GM12892 (cell line): ENCODE measurements at regions not wholly inside any gene's neighbourhood (a gene's known extent, or its start where the extent isn't known, plus 50 kb on each side); places are given as distances from the start of the nearest gene placed in this dataset.

Experiments used
- POLR2A ChIP-seq: IDR thresholded peaks from 2 replicates; pipeline ENCODE4 v1.6.1; 2011; ENCODE audit warnings: low read depth, low read length, control low read depth
- POLR2AphosphoS5 ChIP-seq: IDR thresholded peaks from 2 replicates; pipeline ENCODE4 v1.6.1; 2011; ENCODE audit warnings: low read depth, low read length, control low read depth
- TAF1 ChIP-seq: IDR thresholded peaks from 2 replicates; pipeline ENCODE4 v1.6.1; 2011; ENCODE audit warnings: low read depth, mild to moderate bottlenecking, control low read depth, low read length, borderline replicate concordance

DNA sequence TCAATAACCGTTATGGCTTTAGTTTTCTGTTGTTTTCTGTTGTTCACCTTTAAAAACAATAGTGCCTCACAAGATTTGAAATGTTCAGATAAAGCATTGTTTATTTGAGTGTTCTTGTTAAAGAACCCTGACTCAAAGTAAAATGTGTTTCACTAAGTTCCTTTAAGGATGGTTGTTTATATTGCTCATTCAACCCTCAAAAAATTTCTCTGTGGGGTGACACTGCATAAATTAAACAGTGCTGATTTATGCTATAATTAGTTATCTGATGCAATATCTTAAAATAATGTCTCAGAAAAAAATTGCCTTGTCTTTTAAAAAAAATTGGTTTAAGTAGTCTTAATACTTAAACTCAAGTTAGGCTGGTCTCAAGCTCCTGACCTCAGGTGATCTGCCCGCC lies 775.1 kb downstream of the FLRT2 start:
- TF ChIP-seq POLR2A = no peak
- no peak for TF ChIP-seq TAF1
- no peak for TF ChIP-seq POLR2AphosphoS5
